Tibial artery (tissue), 4 donors: ENCODE measurements at regions not wholly inside any gene's neighbourhood (a gene's known extent, or its start where the extent isn't known, plus 50 kb on each side); places are given as distances from the start of the nearest gene placed in this dataset.

Experiments used
- DNase-seq, 2 donors: peaks; one replicate each; pipeline ENCODE4 v3.0.0-alpha.2; 2019
- H3K27ac ChIP-seq, 2 donors: fragments of 200-600 bp; sonication (generic) in 1 of 2; 1 replicate in 1 of 2; 2 replicates in 1 of 2; pipeline ENCODE4 v1.5.1; 2018 to 2019; ENCODE audit warnings: mild to moderate bottlenecking in 1 of 2
- H3K27me3 ChIP-seq, 2 donors: fragments of 200-600 bp; sonication (generic) in 1 of 2; one replicate each; pipeline versions ENCODE4 v1.5.1 to v1.6.0; 2016 to 2019
- H3K36me3 ChIP-seq, 3 donors: fragments of 200-600 bp; sonication (generic) in 2 of 3; one replicate each; pipeline ENCODE4 v1.5.1; 2016 to 2019; ENCODE audit warnings: mild to moderate bottlenecking in 2 of 3
- H3K4me1 ChIP-seq, 4 donors: fragments of 200-600 bp; sonication (generic) in 2 of 4; 1 replicate in 3 of 4; 2 replicates in 1 of 4; pipeline ENCODE4 v1.5.1; 2016 to 2019
- H3K4me3 ChIP-seq, 2 donors: fragments of 200-600 bp; sonication (generic) in 1 of 2; 1 replicate in 1 of 2; 2 replicates in 1 of 2; pipeline ENCODE4 v1.5.1; 2018 to 2019; ENCODE audit warnings: mild to moderate bottlenecking in 2 of 2
- H3K9me3 ChIP-seq, 3 donors: fragments of 200-600 bp; sonication (generic) in 1 of 3; one replicate each; pipeline ENCODE4 v1.5.1; 2016 to 2019
- CTCF ChIP-seq, 2 experiments: fragments of 200-600 bp in 1 of 2; fragments of 450-650 bp in 1 of 2; IDR thresholded peaks; one replicate each; pipeline ENCODE4 v1.5.1; 2017 to 2019; ENCODE audit warnings: antibody characterized with exemption in 2 of 2, mild to moderate bottlenecking in 1 of 2, moderate library complexity in 1 of 2
- intact Hi-C: fragments of 100-400 bp; cut with DNase I; formaldehyde crosslinking; loops from one replicate; pipeline ENCODE4 v1.15.0; 2023; ENCODE audit warnings: low total_unique reads

DNA sequence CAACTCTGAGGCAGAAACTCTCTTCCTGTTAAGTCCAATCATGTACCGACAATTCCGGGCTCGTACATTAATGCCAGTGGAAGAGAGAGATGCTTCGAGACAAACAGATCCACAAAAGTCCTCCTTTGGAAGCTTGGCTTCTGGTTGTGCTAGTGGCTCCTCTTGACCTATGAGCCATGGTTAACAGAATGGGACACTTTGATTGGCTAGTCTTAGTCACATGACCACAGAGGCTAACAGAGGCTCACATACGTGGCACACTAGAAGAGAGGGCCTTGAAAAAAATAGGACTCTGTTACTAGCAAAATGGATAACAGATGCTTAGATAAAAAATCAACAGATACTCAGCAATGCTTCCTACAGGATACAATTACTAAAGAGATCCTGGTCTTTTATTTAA, 1211.9 kb upstream of the GYPC start:
- H3K4me1 ChIP-seq: no peaks in the 10 kb centered on the region
- intact Hi-C loops: no loop called here
- H3K9me3 ChIP-seq: no peaks in the 10 kb centered on the region
- DNase-seq: no peak
- TF ChIP-seq CTCF (IDR thresholded peaks at IDR 0.05): no peak
- H3K4me3 ChIP-seq: no peak overlapping the region
- H3K27me3 ChIP-seq: no peaks in the 10 kb centered on the region
- no peak overlapping the region for H3K27ac ChIP-seq
- H3K36me3 ChIP-seq: no peaks in the 10 kb centered on the region

DNA sequence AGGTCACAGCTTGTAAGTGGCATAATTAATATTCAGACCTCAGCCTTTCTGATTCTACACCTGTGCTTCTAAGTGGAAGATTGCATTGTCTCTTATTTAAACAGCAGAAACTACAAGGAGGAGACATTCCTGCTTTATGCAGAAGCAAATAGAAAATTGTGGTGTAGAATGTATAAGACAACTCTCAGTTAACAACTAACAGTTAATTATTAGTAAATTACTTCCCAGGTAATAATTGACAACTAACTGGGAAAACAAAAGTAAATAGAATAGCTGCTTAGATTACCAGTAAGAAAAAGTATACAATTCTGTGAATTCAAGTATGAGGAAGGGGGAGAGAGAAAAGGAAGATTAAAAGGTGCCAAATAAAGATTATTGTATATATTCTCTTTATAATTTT, 1210.5 kb upstream of the GYPC start:
- Histone ChIP-seq H3K36me3 (no peaks in the 10 kb centered on the region), H3K4me1 (no peaks in the 10 kb centered on the region), H3K4me3 (no peak overlapping the region), H3K9me3 (no peaks in the 10 kb centered on the region), H3K27me3 (no peaks in the 10 kb centered on the region), H3K27ac (no peak overlapping the region)
- no peak for TF ChIP-seq CTCF (IDR thresholded peaks at IDR 0.05)
- intact Hi-C loops: no loop called here
- DNase-seq: no peak

- no peak for DNase-seq
- no peak for TF ChIP-seq CTCF (IDR thresholded peaks at IDR 0.05)
- Histone ChIP-seq H3K27ac (no peak overlapping the region), H3K27me3 (no peaks in the 10 kb centered on the region), H3K4me1 (no peaks in the 10 kb centered on the region), H3K9me3 (no peaks in the 10 kb centered on the region), H3K4me3 (no peak overlapping the region), H3K36me3 (no peaks in the 10 kb centered on the region)
- intact Hi-C loops: no loop called here
Observed at GRCh38 chr2:125450092-125450491, 1205.9 kb upstream of the GYPC start.

DNA sequence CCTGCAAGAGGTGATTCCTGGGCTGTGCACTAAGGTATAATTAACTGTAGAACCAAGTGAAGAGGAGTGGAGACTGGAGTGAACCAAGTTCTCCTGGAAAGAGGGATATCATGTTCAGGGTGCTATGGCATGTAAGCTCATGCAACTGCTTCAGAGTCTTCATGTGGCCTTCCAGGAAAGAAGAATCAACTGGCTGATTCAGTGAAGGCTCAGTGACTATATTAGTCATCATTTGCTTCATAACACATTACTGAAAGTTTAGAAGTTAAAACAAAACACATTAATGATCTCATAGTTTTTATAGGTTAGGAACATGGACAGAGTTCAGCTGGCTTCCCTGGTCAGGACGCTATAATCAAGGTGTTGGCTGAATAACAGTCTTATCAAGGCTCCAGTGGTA, 1200.8 kb upstream of the GYPC start:
- Histone ChIP-seq H3K27ac (no peak overlapping the region), H3K27me3 (no peaks in the 10 kb centered on the region), H3K4me3 (no peak overlapping the region), H3K4me1 (no peaks in the 10 kb centered on the region), H3K9me3 (no peaks in the 10 kb centered on the region), H3K36me3 (no peaks in the 10 kb centered on the region)
- no peak for DNase-seq
- intact Hi-C loops: no loop called here
- TF ChIP-seq CTCF (IDR thresholded peaks at IDR 0.05): no peak

GRCh38 chr2:125456693-125457363, 1199.1 kb upstream of the GYPC start:
- no peak for DNase-seq
- Histone ChIP-seq H3K36me3 (no peaks in the 10 kb centered on the region), H3K27ac (no peak overlapping the region), H3K27me3 (no peaks in the 10 kb centered on the region), H3K4me3 (no peak overlapping the region), H3K4me1 (no peaks in the 10 kb centered on the region), H3K9me3 (no peaks in the 10 kb centered on the region)
- no peak for TF ChIP-seq CTCF (IDR thresholded peaks at IDR 0.05)
- intact Hi-C loops: no loop called here

DNA sequence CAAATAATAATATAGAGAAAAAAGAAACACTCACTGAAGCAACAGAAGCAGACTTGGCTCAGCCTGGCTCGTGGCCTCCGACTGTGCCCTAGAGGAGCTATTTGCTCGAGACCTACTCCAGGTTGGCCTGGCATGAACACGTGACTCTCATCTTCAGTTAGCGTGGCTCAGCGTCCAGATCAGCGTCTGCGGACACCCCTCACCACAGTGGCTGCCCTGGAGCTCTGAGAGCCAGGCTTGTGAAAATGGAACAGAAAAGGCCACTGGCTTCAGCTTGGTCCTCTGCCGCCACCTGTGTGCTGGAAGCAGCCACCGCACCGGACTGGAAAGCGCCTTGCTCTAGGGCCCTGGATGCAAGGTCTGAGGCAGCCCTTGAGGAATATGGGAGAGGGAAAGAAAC, 1184.0 kb upstream of the GYPC start:
- Histone ChIP-seq H3K27ac (no peak overlapping the region), H3K36me3 (no peaks in the 10 kb centered on the region), H3K4me3 (no peak overlapping the region), H3K9me3 (peaks cover 0 to 6% (median 0%) of the 10 kb centered on the region in 3 donors), H3K27me3 (no peaks in the 10 kb centered on the region), H3K4me1 (no peaks in the 10 kb centered on the region)
- DNase-seq: no peak
- intact Hi-C loops: no loop called here
- TF ChIP-seq CTCF (IDR thresholded peaks at IDR 0.05): no peak
